ENCODE measurements at regions not wholly inside any gene's neighbourhood (a gene's known extent, or its start where the extent isn't known, plus 50 kb on each side); places are given as distances from the start of the nearest gene placed in this dataset.

DNA sequence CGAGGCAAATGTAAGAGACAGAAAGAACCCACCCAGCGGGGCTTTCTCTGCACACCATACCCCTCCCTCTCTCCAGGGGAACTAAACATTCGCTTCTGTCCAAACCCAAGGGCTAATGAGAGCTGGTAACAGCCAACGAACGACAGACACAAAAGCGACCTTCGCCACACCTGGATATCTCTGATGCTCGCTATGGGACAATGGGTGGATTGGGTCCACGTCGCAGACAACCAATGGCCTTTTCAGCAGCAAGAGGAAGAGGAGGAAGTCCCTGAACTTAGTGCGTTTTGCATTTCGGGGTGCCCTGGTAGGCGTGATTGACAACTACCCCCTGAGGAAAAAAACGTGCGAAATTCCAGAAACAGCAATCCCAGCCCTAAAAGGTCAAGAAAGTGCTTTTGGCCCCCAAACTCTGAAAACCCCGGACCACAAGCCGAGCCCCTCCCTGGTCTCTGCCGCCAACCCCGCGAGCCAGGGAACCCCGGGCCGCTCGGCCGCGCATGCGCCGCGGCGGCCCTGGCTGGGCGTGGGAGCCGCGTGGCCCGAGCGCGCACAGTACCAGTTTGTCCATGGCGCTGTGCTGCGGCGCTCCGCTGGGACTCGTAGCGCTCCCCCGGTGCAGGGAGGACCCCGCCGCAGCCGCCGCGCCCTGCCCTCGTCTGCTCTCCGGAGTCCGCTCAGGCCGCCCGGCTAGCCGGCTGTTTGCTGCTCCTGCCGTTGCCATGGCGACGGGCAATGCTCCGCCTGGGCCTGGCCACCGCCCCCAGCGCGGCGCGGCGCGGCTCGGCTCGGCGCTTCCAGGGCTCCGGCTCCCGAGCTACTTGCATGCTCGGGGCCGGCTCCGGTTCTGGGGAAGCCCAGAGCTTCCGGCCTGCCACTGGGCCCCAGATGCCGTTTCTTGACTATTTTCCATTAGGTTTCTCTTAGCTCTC is 66.9 kb upstream of the DNAH5 start (continued):
- TF ChIP-seq, protein P1, sequence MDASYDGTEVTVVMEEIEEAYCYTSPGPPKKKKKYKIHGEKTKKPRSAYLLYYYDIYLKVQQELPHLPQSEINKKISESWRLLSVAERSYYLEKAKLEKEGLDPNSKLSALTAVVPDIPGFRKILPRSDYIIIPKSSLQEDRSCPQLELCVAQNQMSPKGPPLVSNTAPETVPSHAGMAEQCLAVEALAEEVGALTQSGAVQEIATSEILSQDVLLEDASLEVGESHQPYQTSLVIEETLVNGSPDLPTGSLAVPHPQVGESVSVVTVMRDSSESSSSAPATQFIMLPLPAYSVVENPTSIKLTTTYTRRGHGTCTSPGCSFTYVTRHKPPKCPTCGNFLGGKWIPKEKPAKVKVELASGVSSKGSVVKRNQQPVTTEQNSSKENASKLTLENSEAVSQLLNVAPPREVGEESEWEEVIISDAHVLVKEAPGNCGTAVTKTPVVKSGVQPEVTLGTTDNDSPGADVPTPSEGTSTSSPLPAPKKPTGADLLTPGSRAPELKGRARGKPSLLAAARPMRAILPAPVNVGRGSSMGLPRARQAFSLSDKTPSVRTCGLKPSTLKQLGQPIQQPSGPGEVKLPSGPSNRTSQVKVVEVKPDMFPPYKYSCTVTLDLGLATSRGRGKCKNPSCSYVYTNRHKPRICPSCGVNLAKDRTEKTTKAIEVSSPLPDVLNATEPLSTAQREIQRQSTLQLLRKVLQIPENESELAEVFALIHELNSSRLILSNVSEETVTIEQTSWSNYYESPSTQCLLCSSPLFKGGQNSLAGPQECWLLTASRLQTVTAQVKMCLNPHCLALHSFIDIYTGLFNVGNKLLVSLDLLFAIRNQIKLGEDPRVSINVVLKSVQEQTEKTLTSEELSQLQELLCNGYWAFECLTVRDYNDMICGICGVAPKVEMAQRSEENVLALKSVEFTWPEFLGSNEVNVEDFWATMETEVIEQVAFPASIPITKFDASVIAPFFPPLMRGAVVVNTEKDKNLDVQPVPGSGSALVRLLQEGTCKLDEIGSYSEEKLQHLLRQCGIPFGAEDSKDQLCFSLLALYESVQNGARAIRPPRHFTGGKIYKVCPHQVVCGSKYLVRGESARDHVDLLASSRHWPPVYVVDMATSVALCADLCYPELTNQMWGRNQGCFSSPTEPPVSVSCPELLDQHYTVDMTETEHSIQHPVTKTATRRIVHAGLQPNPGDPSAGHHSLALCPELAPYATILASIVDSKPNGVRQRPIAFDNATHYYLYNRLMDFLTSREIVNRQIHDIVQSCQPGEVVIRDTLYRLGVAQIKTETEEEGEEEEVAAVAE (CRISPR knock-in tag; IDR thresholded peaks at IDR 0.05; ENCODE audit: borderline replicate concordance): no peak
- peak; percentile 77; the same call in 1 of the 2 replicates for TF ChIP-seq ZNF768 (CRISPR knock-in tag; IDR thresholded peaks at IDR 0.05)
- TF ChIP-seq KLF6 (CRISPR knock-in tag; IDR thresholded peaks at IDR 0.05): peak; percentile 50; the same call in 1 of the 2 replicates
- TF ChIP-seq, protein P2, sequence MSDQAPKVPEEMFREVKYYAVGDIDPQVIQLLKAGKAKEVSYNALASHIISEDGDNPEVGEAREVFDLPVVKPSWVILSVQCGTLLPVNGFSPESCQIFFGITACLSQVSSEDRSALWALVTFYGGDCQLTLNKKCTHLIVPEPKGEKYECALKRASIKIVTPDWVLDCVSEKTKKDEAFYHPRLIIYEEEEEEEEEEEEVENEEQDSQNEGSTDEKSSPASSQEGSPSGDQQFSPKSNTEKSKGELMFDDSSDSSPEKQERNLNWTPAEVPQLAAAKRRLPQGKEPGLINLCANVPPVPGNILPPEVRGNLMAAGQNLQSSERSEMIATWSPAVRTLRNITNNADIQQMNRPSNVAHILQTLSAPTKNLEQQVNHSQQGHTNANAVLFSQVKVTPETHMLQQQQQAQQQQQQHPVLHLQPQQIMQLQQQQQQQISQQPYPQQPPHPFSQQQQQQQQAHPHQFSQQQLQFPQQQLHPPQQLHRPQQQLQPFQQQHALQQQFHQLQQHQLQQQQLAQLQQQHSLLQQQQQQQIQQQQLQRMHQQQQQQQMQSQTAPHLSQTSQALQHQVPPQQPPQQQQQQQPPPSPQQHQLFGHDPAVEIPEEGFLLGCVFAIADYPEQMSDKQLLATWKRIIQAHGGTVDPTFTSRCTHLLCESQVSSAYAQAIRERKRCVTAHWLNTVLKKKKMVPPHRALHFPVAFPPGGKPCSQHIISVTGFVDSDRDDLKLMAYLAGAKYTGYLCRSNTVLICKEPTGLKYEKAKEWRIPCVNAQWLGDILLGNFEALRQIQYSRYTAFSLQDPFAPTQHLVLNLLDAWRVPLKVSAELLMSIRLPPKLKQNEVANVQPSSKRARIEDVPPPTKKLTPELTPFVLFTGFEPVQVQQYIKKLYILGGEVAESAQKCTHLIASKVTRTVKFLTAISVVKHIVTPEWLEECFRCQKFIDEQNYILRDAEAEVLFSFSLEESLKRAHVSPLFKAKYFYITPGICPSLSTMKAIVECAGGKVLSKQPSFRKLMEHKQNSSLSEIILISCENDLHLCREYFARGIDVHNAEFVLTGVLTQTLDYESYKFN (CRISPR knock-in tag; conservative IDR thresholded peaks at IDR 0.05): no peak; the same call in 1 of the 2 replicates
- TF ChIP-seq NFKBIZ (CRISPR knock-in tag; IDR thresholded peaks at IDR 0.05): no peak
- TF ChIP-seq, protein P3, sequence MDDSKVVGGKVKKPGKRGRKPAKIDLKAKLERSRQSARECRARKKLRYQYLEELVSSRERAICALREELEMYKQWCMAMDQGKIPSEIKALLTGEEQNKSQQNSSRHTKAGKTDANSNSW (CRISPR knock-in tag; IDR thresholded peaks at IDR 0.05; ENCODE audit: borderline replicate concordance): no peak; the same call in 1 of the 2 replicates
- TF ChIP-seq DR1 (CRISPR knock-in tag; IDR thresholded peaks at IDR 0.05): peak; percentile 41; the same call in 1 of the 2 replicates
- no peak for TF ChIP-seq ZNF816 (CRISPR knock-in tag; IDR thresholded peaks at IDR 0.05; ENCODE audit: borderline replicate concordance)
- TF ChIP-seq, protein P4, sequence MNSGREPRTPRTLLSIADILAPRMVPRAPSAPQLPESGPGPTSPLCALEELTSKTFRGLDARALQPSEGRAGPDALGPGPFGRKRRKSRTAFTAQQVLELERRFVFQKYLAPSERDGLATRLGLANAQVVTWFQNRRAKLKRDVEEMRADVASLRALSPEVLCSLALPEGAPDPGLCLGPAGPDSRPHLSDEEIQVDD (CRISPR knock-in tag; IDR thresholded peaks at IDR 0.05; ENCODE audit: borderline replicate concordance): peak; percentile 74; the same call in 1 of the 2 replicates
- TF ChIP-seq HNRNPUL1 (IDR thresholded peaks at IDR 0.05; ENCODE audit: low read depth, low read length): no peak
- 0 out of 2 replicates have a peak, but pooled peaks have one; percentile 49 for TF ChIP-seq FOXC1 (CRISPR knock-in tag; IDR thresholded peaks at IDR 0.05; ENCODE audit: borderline replicate concordance)
- TF ChIP-seq SOX13 (IDR thresholded peaks at IDR 0.05): no peak
- TF ChIP-seq SOX13 (CRISPR knock-in tag; conservative IDR thresholded peaks at IDR 0.05 in 1 of 2, IDR thresholded peaks at IDR 0.05 in 1 of 2): peak in 1 of 2 experiments; percentile 11; a peak in 1 of 4 replicates
- TF ChIP-seq SIX1 (CRISPR knock-in tag; IDR thresholded peaks at IDR 0.05; ENCODE audit: borderline replicate concordance): no peak
- TF ChIP-seq, protein P5, sequence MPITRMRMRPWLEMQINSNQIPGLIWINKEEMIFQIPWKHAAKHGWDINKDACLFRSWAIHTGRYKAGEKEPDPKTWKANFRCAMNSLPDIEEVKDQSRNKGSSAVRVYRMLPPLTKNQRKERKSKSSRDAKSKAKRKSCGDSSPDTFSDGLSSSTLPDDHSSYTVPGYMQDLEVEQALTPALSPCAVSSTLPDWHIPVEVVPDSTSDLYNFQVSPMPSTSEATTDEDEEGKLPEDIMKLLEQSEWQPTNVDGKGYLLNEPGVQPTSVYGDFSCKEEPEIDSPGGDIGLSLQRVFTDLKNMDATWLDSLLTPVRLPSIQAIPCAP (CRISPR knock-in tag; IDR thresholded peaks at IDR 0.05; ENCODE audit: low read depth): no peak
- TF ChIP-seq GFI1 (CRISPR knock-in tag; IDR thresholded peaks at IDR 0.05; ENCODE audit: borderline replicate concordance): no peak
- no peak for TF ChIP-seq ZNF496 (CRISPR knock-in tag; IDR thresholded peaks at IDR 0.05; ENCODE audit: insufficient replicate concordance)
- no peak for TF ChIP-seq ZNF629 (CRISPR knock-in tag; conservative IDR thresholded peaks at IDR 0.05)

All from HepG2 (cell line).